Liver (tissue), 8 donors: ENCODE measurements at regions not wholly inside any gene's neighbourhood (a gene's known extent, or its start where the extent isn't known, plus 50 kb on each side); places are given as distances from the start of the nearest gene placed in this dataset.

Experiments used
- DNase-seq: peaks from one replicate; pipeline ENCODE4 v3.0.0-alpha.2; 2017; ENCODE audit warnings: low spot score
- H3K27ac ChIP-seq, 2 donors: one replicate each; pipeline ENCODE4 v1.7.0; 2013; ENCODE audit warnings: inconsistent platforms in 2 of 2, low read length in 2 of 2, control low read depth in 1 of 2, low read depth in 1 of 2, mild to moderate bottlenecking in 1 of 2
- H3K27me3 ChIP-seq, 4 donors: one replicate each; pipeline versions ENCODE4 v1.6.1 to v1.7.0; 2013; ENCODE audit warnings: low read length in 3 of 4, inconsistent platforms in 1 of 4, mild to moderate bottlenecking in 1 of 4, moderate library complexity in 1 of 4; ENCODE audit not compliant: control insufficient read depth in 4 of 4, insufficient read depth in 4 of 4
- H3K36me3 ChIP-seq, 4 donors: one replicate each; pipeline versions ENCODE4 v1.6.1 to v1.7.0; 2013; ENCODE audit warnings: low read length in 3 of 4, mild to moderate bottlenecking in 3 of 4, low read depth in 1 of 4, moderate library complexity in 1 of 4; ENCODE audit not compliant: control insufficient read depth in 4 of 4, insufficient read depth in 3 of 4
- H3K4me1 ChIP-seq, 4 donors: one replicate each; pipeline versions ENCODE4 v1.6.1 to v1.7.0; 2013; ENCODE audit warnings: low read length in 3 of 4, mild to moderate bottlenecking in 3 of 4, moderate library complexity in 1 of 4; ENCODE audit not compliant: control insufficient read depth in 4 of 4, insufficient read depth in 4 of 4
- H3K4me3 ChIP-seq, 3 donors: one replicate each; pipeline versions ENCODE4 v1.6.1 to v1.7.0; 2013; ENCODE audit warnings: low read length in 3 of 3, control low read depth in 1 of 3, low read depth in 1 of 3, mild to moderate bottlenecking in 1 of 3
- H3K9ac ChIP-seq, 2 donors: one replicate each; pipeline ENCODE4 v1.7.0; 2013; ENCODE audit warnings: low read length in 2 of 2, mild to moderate bottlenecking in 2 of 2, moderate library complexity in 2 of 2, control low read depth in 1 of 2, low read depth in 1 of 2
- H3K9me3 ChIP-seq, 4 donors: one replicate each; pipeline versions ENCODE4 v1.6.1 to v1.7.0; 2013; ENCODE audit warnings: low read length in 3 of 4; ENCODE audit not compliant: control insufficient read depth in 4 of 4
- EGR1 ChIP-seq, 2 donors: IDR thresholded peaks; 2 replicates each; pipeline ENCODE4 v1.6.1; 2016 to 2018; ENCODE audit warnings: antibody characterized with exemption in 2 of 2, low read depth in 2 of 2
- FOXA2 ChIP-seq: IDR thresholded peaks from 2 replicates; pipeline ENCODE4 v1.6.1; 2016; ENCODE audit warnings: antibody characterized with exemption
- GABPA ChIP-seq, 2 donors: IDR thresholded peaks in 1 of 2; conservative IDR thresholded peaks in 1 of 2; 2 replicates each; pipeline ENCODE4 v1.6.1; 2016; ENCODE audit warnings: antibody characterized with exemption in 2 of 2, mild to moderate bottlenecking in 1 of 2, moderate library complexity in 1 of 2
- HNF4G ChIP-seq: IDR thresholded peaks from 2 replicates; pipeline ENCODE4 v1.6.1; 2016; ENCODE audit warnings: antibody characterized with exemption
- JUND ChIP-seq, 2 donors: IDR thresholded peaks; 2 replicates each; pipeline ENCODE4 v1.6.1; 2016; ENCODE audit warnings: antibody characterized with exemption in 2 of 2
- NR2F2 ChIP-seq: IDR thresholded peaks from 2 replicates; pipeline ENCODE4 v1.6.1; 2016; ENCODE audit warnings: antibody characterized with exemption
- RAD21 ChIP-seq, 2 donors: IDR thresholded peaks; 2 replicates each; pipeline ENCODE4 v1.6.1; 2016; ENCODE audit warnings: antibody characterized with exemption in 2 of 2, mild to moderate bottlenecking in 2 of 2
- RXRA ChIP-seq, 2 donors: IDR thresholded peaks; 2 replicates each; pipeline ENCODE4 v1.6.1; 2017 to 2018; ENCODE audit warnings: antibody characterized with exemption in 2 of 2, mild to moderate bottlenecking in 1 of 2
- SP1 ChIP-seq: IDR thresholded peaks from 2 replicates; pipeline ENCODE4 v1.6.1; 2018; ENCODE audit warnings: antibody characterized with exemption, mild to moderate bottlenecking
- TAF1 ChIP-seq: conservative IDR thresholded peaks from 2 replicates; pipeline ENCODE4 v1.6.1; 2016; ENCODE audit warnings: antibody characterized with exemption, mild to moderate bottlenecking
- YY1 ChIP-seq: IDR thresholded peaks from 2 replicates; pipeline ENCODE4 v1.6.1; 2016; ENCODE audit warnings: antibody characterized with exemption, mild to moderate bottlenecking
- WGBS: extraction: QIAGEN DNeasy Blood & Tissue Kit; methylation state at CpG from one replicate; pipeline ENCODE4 v1.1.7; 2013; 5-methylcytosine and 5-hydroxymethylcytosine counted together
- TF ChIP-seq, protein P1 (sequence below): IDR thresholded peaks from 2 replicates; pipeline ENCODE4 v1.6.1; 2016; ENCODE audit warnings: antibody characterized with exemption
- TF ChIP-seq, protein P2 (sequence below): IDR thresholded peaks from 2 replicates; pipeline ENCODE4 v1.6.1; 2016; ENCODE audit warnings: antibody characterized with exemption, mild to moderate bottlenecking
- TF ChIP-seq, protein P3 (sequence below): IDR thresholded peaks from 2 replicates; pipeline ENCODE4 v1.6.1; 2016; ENCODE audit warnings: antibody characterized with exemption
- TF ChIP-seq, protein P4 (sequence below): fragments of 150-350 bp; IDR thresholded peaks from 2 replicates; pipeline ENCODE4 v1.5.1; 2017; ENCODE audit warnings: improper control_type of control experiment, low read depth, low read length; ENCODE audit not compliant: missing input control
- donor health status: healthy.
- donor health status: healthy.
- donor health status: healthy.
- donor health status: healthy.
- donor health status: healthy.

DNA sequence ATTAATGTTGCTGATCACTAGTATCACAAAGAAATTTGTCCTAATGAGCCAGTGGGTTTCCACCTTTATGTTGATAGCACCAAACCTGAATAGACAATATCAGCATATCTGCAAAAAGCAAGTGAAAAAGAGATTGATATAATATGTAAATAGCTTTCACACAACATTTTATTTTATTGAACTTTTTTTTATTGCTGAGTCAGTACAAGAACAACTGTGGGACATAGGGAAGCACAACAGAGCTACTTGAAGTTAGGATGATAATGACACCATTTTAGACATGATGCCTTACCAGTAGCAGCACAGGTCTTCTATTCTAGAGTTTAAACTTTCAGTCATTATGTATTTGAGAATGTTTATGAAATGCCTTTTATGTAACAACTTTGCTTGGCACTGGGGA lies 554.1 kb upstream of the SETBP1 start:
- no peak for DNase-seq
- TF ChIP-seq, protein P1, sequence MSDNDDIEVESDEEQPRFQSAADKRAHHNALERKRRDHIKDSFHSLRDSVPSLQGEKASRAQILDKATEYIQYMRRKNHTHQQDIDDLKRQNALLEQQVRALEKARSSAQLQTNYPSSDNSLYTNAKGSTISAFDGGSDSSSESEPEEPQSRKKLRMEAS, result no peak
- TF ChIP-seq TAF1, result no peak
- no peak for TF ChIP-seq EGR1 (IDR thresholded peaks at IDR 0.05; ENCODE audit: low read depth in 2 of 2)
- no peak for TF ChIP-seq FOXA2
- no peak for TF ChIP-seq JUND (IDR thresholded peaks at IDR 0.05)
- TF ChIP-seq, protein P2, sequence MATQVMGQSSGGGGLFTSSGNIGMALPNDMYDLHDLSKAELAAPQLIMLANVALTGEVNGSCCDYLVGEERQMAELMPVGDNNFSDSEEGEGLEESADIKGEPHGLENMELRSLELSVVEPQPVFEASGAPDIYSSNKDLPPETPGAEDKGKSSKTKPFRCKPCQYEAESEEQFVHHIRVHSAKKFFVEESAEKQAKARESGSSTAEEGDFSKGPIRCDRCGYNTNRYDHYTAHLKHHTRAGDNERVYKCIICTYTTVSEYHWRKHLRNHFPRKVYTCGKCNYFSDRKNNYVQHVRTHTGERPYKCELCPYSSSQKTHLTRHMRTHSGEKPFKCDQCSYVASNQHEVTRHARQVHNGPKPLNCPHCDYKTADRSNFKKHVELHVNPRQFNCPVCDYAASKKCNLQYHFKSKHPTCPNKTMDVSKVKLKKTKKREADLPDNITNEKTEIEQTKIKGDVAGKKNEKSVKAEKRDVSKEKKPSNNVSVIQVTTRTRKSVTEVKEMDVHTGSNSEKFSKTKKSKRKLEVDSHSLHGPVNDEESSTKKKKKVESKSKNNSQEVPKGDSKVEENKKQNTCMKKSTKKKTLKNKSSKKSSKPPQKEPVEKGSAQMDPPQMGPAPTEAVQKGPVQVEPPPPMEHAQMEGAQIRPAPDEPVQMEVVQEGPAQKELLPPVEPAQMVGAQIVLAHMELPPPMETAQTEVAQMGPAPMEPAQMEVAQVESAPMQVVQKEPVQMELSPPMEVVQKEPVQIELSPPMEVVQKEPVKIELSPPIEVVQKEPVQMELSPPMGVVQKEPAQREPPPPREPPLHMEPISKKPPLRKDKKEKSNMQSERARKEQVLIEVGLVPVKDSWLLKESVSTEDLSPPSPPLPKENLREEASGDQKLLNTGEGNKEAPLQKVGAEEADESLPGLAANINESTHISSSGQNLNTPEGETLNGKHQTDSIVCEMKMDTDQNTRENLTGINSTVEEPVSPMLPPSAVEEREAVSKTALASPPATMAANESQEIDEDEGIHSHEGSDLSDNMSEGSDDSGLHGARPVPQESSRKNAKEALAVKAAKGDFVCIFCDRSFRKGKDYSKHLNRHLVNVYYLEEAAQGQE, result no peak
- TF ChIP-seq, protein P3, sequence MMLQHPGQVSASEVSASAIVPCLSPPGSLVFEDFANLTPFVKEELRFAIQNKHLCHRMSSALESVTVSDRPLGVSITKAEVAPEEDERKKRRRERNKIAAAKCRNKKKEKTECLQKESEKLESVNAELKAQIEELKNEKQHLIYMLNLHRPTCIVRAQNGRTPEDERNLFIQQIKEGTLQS, result no peak
- TF ChIP-seq HNF4G, result no peak
- TF ChIP-seq NR2F2, result no peak
- TF ChIP-seq GABPA (IDR thresholded peaks at IDR 0.05 in 1 of 2, conservative IDR thresholded peaks at IDR 0.05 in 1 of 2), result no peak
- TF ChIP-seq RAD21 (IDR thresholded peaks at IDR 0.05), result no peak
- TF ChIP-seq SP1, result no peak
- H3K27me3 ChIP-seq, result no peaks in the 10 kb centered on the region

DNA sequence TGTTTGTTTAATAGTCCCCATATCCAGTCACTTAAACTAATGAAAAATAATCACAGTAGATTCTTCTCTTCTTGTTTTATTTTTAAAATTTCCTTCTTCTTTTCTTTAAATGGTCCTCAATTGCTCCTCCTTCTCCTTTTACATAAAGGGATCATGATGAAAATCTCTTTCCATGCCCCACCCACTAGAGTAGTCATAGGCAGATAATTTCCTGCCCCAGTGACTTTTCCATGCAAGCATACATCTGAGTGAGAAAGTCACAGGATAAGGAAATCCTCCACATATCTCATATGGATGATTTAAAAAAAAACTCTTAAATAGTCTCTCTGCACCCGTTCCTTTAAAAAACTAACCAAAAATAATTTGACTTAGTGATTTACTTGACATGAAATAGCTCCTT lies 552.3 kb upstream of the SETBP1 start:
- Histone ChIP-seq H3K4me1 (no peaks in the 10 kb centered on the region), H3K9ac (no peak overlapping the region), H3K9me3 (no peaks in the 10 kb centered on the region), H3K36me3 (no peaks in the 10 kb centered on the region), H3K27ac (no peak overlapping the region), H3K4me3 (no peak overlapping the region), H3K27me3 (no peaks in the 10 kb centered on the region)
- 52% methylated on average over 1 of the region's 1 CpG for WGBS
- no peak for TF ChIP-seq NR2F2
- no peak for TF ChIP-seq YY1
- TF ChIP-seq, protein P3, result no peak
- TF ChIP-seq JUND (IDR thresholded peaks at IDR 0.05), result no peak
- TF ChIP-seq RAD21 (IDR thresholded peaks at IDR 0.05), result no peak
- TF ChIP-seq GABPA (IDR thresholded peaks at IDR 0.05 in 1 of 2, conservative IDR thresholded peaks at IDR 0.05 in 1 of 2), result no peak
- TF ChIP-seq, protein P4, sequence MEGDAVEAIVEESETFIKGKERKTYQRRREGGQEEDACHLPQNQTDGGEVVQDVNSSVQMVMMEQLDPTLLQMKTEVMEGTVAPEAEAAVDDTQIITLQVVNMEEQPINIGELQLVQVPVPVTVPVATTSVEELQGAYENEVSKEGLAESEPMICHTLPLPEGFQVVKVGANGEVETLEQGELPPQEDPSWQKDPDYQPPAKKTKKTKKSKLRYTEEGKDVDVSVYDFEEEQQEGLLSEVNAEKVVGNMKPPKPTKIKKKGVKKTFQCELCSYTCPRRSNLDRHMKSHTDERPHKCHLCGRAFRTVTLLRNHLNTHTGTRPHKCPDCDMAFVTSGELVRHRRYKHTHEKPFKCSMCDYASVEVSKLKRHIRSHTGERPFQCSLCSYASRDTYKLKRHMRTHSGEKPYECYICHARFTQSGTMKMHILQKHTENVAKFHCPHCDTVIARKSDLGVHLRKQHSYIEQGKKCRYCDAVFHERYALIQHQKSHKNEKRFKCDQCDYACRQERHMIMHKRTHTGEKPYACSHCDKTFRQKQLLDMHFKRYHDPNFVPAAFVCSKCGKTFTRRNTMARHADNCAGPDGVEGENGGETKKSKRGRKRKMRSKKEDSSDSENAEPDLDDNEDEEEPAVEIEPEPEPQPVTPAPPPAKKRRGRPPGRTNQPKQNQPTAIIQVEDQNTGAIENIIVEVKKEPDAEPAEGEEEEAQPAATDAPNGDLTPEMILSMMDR, result no peak
- TF ChIP-seq, protein P1, result no peak
- TF ChIP-seq EGR1 (IDR thresholded peaks at IDR 0.05; ENCODE audit: low read depth in 2 of 2), result no peak
- no peak for TF ChIP-seq RXRA (IDR thresholded peaks at IDR 0.05)
- DNase-seq, result no peak

More for the DNA sequence above, 554.1 kb upstream of the SETBP1 start:
- H3K4me1 ChIP-seq, result no peaks in the 10 kb centered on the region
- no peak overlapping the region for H3K27ac ChIP-seq
- H3K9me3 ChIP-seq, result no peaks in the 10 kb centered on the region
- no peaks in the 10 kb centered on the region for H3K36me3 ChIP-seq
- no peak overlapping the region for H3K9ac ChIP-seq
- H3K4me3 ChIP-seq, result no peak overlapping the region
